ENCODE measurements at regions not wholly inside any gene's neighbourhood (a gene's known extent, or its start where the extent isn't known, plus 50 kb on each side); places are given as distances from the start of the nearest gene placed in this dataset.

DNA sequence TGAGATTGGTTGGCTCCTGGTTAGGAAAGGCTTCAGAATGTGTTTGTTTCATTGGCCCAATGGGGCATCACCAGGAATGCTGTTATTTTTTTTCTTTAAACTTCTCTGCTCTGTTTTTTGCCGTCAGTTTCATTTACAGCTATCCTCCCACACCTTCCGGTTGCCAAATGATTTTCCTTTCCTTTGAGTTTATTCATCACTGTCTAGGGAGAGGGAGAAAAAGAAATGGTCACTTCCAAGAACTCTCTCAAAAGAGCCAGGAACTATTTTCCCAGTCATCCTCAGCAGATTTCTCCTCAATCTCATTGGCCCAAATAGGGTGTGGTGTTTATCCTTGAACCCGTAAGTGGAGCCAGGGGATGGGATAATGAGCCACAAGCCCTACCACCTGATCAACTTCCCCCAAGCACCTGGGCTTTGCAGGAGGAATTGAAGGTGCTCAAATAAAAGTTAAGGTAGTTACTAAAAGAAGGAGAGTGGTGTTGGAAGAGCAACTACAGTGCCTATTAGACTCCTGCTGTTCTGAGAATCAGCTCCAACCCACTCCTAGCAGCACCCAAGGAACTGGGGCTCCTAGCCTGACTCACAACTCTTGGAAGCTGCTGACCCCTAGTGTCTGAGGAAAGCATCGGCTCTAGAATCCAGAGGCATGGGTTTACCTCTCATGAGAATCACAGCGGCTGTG, 183.8 kb upstream of the IL12A start:
- Histone ChIP-seq H4K20me1 (ENCODE audit: insufficient read depth, low read length) (no peaks in the 10 kb centered on the region), H3K27ac (ENCODE audit: low read depth, low read length, poor library complexity, severe bottlenecking) (no peak overlapping the region), H3K79me2 (ENCODE audit: insufficient read depth, low read depth, low read length) (no peaks in the 10 kb centered on the region), H2AFZ (ENCODE audit: low read length) (peak overlapping the region; percentile 33; the same call in 1 of the 2 replicates), H3K4me2 (ENCODE audit: low read length) (no peak overlapping the region), H3K4me1 (ENCODE audit: insufficient read depth, low read length, poor library complexity, severe bottlenecking) (no peaks in the 10 kb centered on the region), H3K9me2 (ENCODE audit: insufficient read depth, low read length) (no peaks in the 10 kb centered on the region), H3K9me3 (ENCODE audit: low read length) (no peaks in the 10 kb centered on the region), H3K36me3 (ENCODE audit: insufficient read depth, low read length) (no peaks in the 10 kb centered on the region), H3K4me3 (ENCODE audit: low read depth, low read length, poor library complexity, severe bottlenecking) (no peak overlapping the region)
- peak; percentile 58 for DNase-seq (ENCODE audit: low spot score)
- no TSS peak for BruUV-seq (replicated peaks)
- intact Hi-C loops (cut with micrococcal nuclease; ENCODE audit: unreplicated experiment): loop anchor here (2.0 kb wide), 2 partner anchors 482 to 542 kb away; no protein-coding TSS in a partner anchor
- POLR2A ChIA-PET: no interaction called here
- CTCF ChIA-PET (ENCODE audit: unreplicated experiment): interaction anchor here (0.6 kb wide), 1 partner anchor 264 kb away, joined by 3 read pairs; no protein-coding TSS in a partner anchor
- TF ChIP-seq, protein P1, sequence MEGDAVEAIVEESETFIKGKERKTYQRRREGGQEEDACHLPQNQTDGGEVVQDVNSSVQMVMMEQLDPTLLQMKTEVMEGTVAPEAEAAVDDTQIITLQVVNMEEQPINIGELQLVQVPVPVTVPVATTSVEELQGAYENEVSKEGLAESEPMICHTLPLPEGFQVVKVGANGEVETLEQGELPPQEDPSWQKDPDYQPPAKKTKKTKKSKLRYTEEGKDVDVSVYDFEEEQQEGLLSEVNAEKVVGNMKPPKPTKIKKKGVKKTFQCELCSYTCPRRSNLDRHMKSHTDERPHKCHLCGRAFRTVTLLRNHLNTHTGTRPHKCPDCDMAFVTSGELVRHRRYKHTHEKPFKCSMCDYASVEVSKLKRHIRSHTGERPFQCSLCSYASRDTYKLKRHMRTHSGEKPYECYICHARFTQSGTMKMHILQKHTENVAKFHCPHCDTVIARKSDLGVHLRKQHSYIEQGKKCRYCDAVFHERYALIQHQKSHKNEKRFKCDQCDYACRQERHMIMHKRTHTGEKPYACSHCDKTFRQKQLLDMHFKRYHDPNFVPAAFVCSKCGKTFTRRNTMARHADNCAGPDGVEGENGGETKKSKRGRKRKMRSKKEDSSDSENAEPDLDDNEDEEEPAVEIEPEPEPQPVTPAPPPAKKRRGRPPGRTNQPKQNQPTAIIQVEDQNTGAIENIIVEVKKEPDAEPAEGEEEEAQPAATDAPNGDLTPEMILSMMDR (conservative IDR thresholded peaks at IDR 0.05; ENCODE audit: low read length): peak; percentile 83
- no peak for TF ChIP-seq EZH2phosphoT487 (IDR thresholded peaks at IDR 0.05; ENCODE audit: borderline replicate concordance, low read depth, low read length)

DNA sequence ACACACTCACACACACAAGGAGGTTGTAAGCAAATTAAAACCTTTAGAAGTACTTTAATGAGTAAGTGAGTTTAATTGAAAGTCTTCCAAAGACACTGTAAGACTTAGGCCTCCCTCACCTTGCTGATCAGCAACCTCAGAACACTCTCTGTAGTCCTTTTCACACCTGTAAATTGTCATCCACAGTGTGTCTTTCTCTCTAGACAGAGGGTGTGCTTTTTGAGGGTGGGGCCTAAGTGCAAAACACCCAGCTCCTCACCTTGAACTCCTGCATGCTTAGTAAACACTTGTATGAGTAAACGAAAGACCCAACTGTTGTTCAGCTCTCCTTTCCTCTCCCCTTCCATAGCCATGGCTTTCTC, 183.2 kb upstream of the IL12A start:
- H3K36me3 ChIP-seq (ENCODE audit: insufficient read depth, low read length): no peaks in the 10 kb centered on the region
- BruUV-seq (replicated peaks): no TSS peak
- H3K9me3 ChIP-seq (ENCODE audit: low read length): no peaks in the 10 kb centered on the region
- no peak overlapping the region for H3K4me2 ChIP-seq (ENCODE audit: low read length)
- no peak for DNase-seq (ENCODE audit: low spot score)
- CTCF ChIA-PET (ENCODE audit: unreplicated experiment): interaction anchor here (0.6 kb wide), 1 partner anchor 265 kb away, joined by 3 read pairs; no protein-coding TSS in a partner anchor
- no peak overlapping the region for H3K27ac ChIP-seq (ENCODE audit: low read depth, low read length, poor library complexity, severe bottlenecking)
- no peaks in the 10 kb centered on the region for H3K9me2 ChIP-seq (ENCODE audit: insufficient read depth, low read length)
- peak overlapping the region; percentile 33; the same call in 1 of the 2 replicates for H2AFZ ChIP-seq (ENCODE audit: low read length)
- no peaks in the 10 kb centered on the region for H4K20me1 ChIP-seq (ENCODE audit: insufficient read depth, low read length)
- no peaks in the 10 kb centered on the region for H3K4me1 ChIP-seq (ENCODE audit: insufficient read depth, low read length, poor library complexity, severe bottlenecking)
- no peaks in the 10 kb centered on the region for H3K79me2 ChIP-seq (ENCODE audit: insufficient read depth, low read depth, low read length)
- intact Hi-C loops (cut with micrococcal nuclease; ENCODE audit: unreplicated experiment): loop anchor here (2.0 kb wide), 2 partner anchors 483 to 543 kb away; no protein-coding TSS in a partner anchor
- no peak overlapping the region for H3K4me3 ChIP-seq (ENCODE audit: low read depth, low read length, poor library complexity, severe bottlenecking)
- TF ChIP-seq, protein P1 (conservative IDR thresholded peaks at IDR 0.05; ENCODE audit: low read length): no peak
- no peak for TF ChIP-seq EZH2phosphoT487 (IDR thresholded peaks at IDR 0.05; ENCODE audit: borderline replicate concordance, low read depth, low read length)
- POLR2A ChIA-PET: no interaction called here

DNA sequence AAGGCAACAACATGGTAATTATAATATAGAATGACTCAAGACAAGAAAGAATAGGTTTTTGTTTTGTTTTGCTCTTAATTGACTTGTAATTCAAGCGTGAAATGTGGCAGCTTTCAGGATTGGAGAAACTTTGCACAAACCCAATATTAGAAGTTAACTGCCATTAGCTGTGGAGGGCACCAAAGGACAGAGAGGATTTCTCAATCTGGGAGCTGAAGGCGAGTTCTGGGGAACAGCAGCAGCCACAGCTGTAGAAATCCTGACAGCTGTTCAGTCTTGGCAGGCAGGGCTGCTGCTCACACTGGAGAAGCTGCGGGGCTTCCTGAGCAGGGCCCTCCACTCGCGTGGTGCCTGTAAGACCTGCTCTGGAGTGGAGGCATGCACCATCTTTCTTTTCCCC, 182.2 kb upstream of the IL12A start:
- no peak for TF ChIP-seq EZH2phosphoT487 (IDR thresholded peaks at IDR 0.05; ENCODE audit: borderline replicate concordance, low read depth, low read length)
- TF ChIP-seq, protein P1 (conservative IDR thresholded peaks at IDR 0.05; ENCODE audit: low read length): no peak
- Histone ChIP-seq H3K27ac (ENCODE audit: low read depth, low read length, poor library complexity, severe bottlenecking) (no peak overlapping the region), H4K20me1 (ENCODE audit: insufficient read depth, low read length) (no peaks in the 10 kb centered on the region), H3K9me2 (ENCODE audit: insufficient read depth, low read length) (no peaks in the 10 kb centered on the region), H3K4me1 (ENCODE audit: insufficient read depth, low read length, poor library complexity, severe bottlenecking) (no peaks in the 10 kb centered on the region), H2AFZ (ENCODE audit: low read length) (no peak overlapping the region), H3K4me3 (ENCODE audit: low read depth, low read length, poor library complexity, severe bottlenecking) (no peak overlapping the region), H3K36me3 (ENCODE audit: insufficient read depth, low read length) (no peaks in the 10 kb centered on the region), H3K9me3 (ENCODE audit: low read length) (no peaks in the 10 kb centered on the region), H3K4me2 (ENCODE audit: low read length) (no peak overlapping the region), H3K79me2 (ENCODE audit: insufficient read depth, low read depth, low read length) (no peaks in the 10 kb centered on the region)
- BruUV-seq (replicated peaks): no TSS peak
- ChIA-PET POLR2A (no interaction called here), CTCF (ENCODE audit: unreplicated experiment) (no interaction called here)
- no peak for DNase-seq (ENCODE audit: low spot score)
- intact Hi-C loops (cut with micrococcal nuclease; ENCODE audit: unreplicated experiment): no loop called here

All from OCI-LY7 (cell line).